WTC11 (cell line): ENCODE measurements at regions not wholly inside any gene's neighbourhood (a gene's known extent, or its start where the extent isn't known, plus 50 kb on each side); places are given as distances from the start of the nearest gene placed in this dataset.
A peak's percentile ranks its signal among the peaks of the same experiment; 100 is the strongest.

Source experiments
- ATAC-seq: fragments of 200-7000 bp; cut with Tn5 transposase; 2 replicates; pipeline ENCODE4 v1.10.0; 2021; ENCODE audit warnings: mild to moderate bottlenecking, moderate library complexity
- CTCF ChIA-PET: fragments of 300-600 bp; sonication (Branson Sonifier 250); formaldehyde crosslinking; loops from one replicate; lab custom pipeline; 2021; ENCODE audit warnings: antibody characterized with exemption; lab: Charles Lee
- POLR2A ChIA-PET: fragments of 350-600 bp; sonication (Branson Sonifier 250); formaldehyde crosslinking; loops from one replicate; lab custom pipeline; 2021; ENCODE audit warnings: antibody characterized with exemption; lab: Charles Lee
- DNase-seq: peaks from one replicate; pipeline ENCODE4 v3.0.0; 2021; ENCODE audit warnings: low spot score
- H3K27ac Mint-ChIP-seq: 2 replicates; pipeline ENCODE4 v1.8.0; 2021; ENCODE audit warnings: mixed read lengths
- H3K27me3 Mint-ChIP-seq: 2 replicates; pipeline ENCODE4 v1.8.0; 2021; ENCODE audit warnings: low read depth, mild to moderate bottlenecking, moderate library complexity, mixed read lengths
- H3K36me3 Mint-ChIP-seq: 2 replicates; pipeline ENCODE4 v1.8.0; 2021; ENCODE audit warnings: mixed read lengths
- H3K4me1 Mint-ChIP-seq: 2 replicates; pipeline ENCODE4 v1.8.0; 2022; ENCODE audit warnings: mixed read lengths
- H3K4me3 Mint-ChIP-seq: 2 replicates; pipeline ENCODE4 v1.8.0; 2021; ENCODE audit warnings: mild to moderate bottlenecking, moderate library complexity, mixed read lengths
- H3K9me3 Mint-ChIP-seq: 2 replicates; pipeline ENCODE4 v1.8.0; 2021; ENCODE audit warnings: mixed read lengths
- CREM ChIP-seq: sonication (generic); formaldehyde crosslinking; IDR thresholded peaks from 2 replicates; pipeline ENCODE4 v1.8.1; 2022; ENCODE audit warnings: mild to moderate bottlenecking, missing genetic modification reagents, moderate library complexity
- ELF4 ChIP-seq: sonication (generic); formaldehyde crosslinking; IDR thresholded peaks from 2 replicates; pipeline ENCODE4 v1.8.1; 2022; ENCODE audit warnings: low read depth, mild to moderate bottlenecking, moderate library complexity, missing genetic modification reagents
- ESRRA ChIP-seq: sonication (generic); formaldehyde crosslinking; IDR thresholded peaks from 2 replicates; pipeline ENCODE4 v1.8.1; 2022; ENCODE audit warnings: mild to moderate bottlenecking, missing genetic modification reagents, borderline replicate concordance
- JUN ChIP-seq: sonication (generic); formaldehyde crosslinking; IDR thresholded peaks from 2 replicates; pipeline ENCODE4 v1.8.0; 2023; ENCODE audit warnings: mild to moderate bottlenecking, missing genetic modification reagents
- NR3C1 ChIP-seq: sonication (generic); formaldehyde crosslinking; conservative IDR thresholded peaks from 2 replicates; pipeline ENCODE4 v1.8.1; 2023; ENCODE audit warnings: low read depth, mild to moderate bottlenecking, missing genetic modification reagents
- OVOL2 ChIP-seq: fragments of 250-450 bp; sonication (Bioruptor Pico); IDR thresholded peaks from 2 replicates; pipeline ENCODE4 v1.9.0; 2021; ENCODE audit warnings: mild to moderate bottlenecking, borderline replicate concordance
- TCF7 ChIP-seq: sonication (generic); formaldehyde crosslinking; IDR thresholded peaks from 2 replicates; pipeline ENCODE4 v1.8.0; 2022; ENCODE audit warnings: mild to moderate bottlenecking, low read depth, missing genetic modification reagents, moderate library complexity
- TEAD1 ChIP-seq: sonication (generic); formaldehyde crosslinking; IDR thresholded peaks from 2 replicates; pipeline ENCODE4 v1.8.0; 2022; ENCODE audit warnings: mild to moderate bottlenecking, missing genetic modification reagents
- USF2 ChIP-seq: sonication (generic); formaldehyde crosslinking; IDR thresholded peaks from 2 replicates; pipeline ENCODE4 v1.8.1; 2023; ENCODE audit warnings: mild to moderate bottlenecking, missing genetic modification reagents, moderate library complexity
- ZNF121 ChIP-seq: sonication (generic); formaldehyde crosslinking; IDR thresholded peaks from 2 replicates; pipeline ENCODE4 v1.8.0; 2023; ENCODE audit warnings: missing genetic modification reagents
- ZNF138 ChIP-seq: sonication (generic); formaldehyde crosslinking; conservative IDR thresholded peaks from 2 replicates; pipeline ENCODE4 v1.8.1; 2022; ENCODE audit warnings: mild to moderate bottlenecking, moderate library complexity, missing genetic modification reagents
- ZNF219 ChIP-seq: sonication (generic); formaldehyde crosslinking; IDR thresholded peaks from 2 replicates; pipeline ENCODE4 v1.8.0; 2023; ENCODE audit warnings: missing genetic modification reagents, mild to moderate bottlenecking, borderline replicate concordance
- ZNF317 ChIP-seq: sonication (generic); formaldehyde crosslinking; IDR thresholded peaks from 2 replicates; pipeline ENCODE4 v1.8.1; 2023; ENCODE audit warnings: low read depth, mild to moderate bottlenecking, moderate library complexity, missing genetic modification reagents, borderline replicate concordance
- ZNF425 ChIP-seq: fragments of 250-450 bp; sonication (Bioruptor Pico); conservative IDR thresholded peaks from 2 replicates; pipeline ENCODE4 v1.9.0; 2021; ENCODE audit warnings: mild to moderate bottlenecking
- ZNF532 ChIP-seq: fragments of 250-450 bp; sonication (Bioruptor Pico); IDR thresholded peaks from 2 replicates; pipeline ENCODE4 v1.9.0; 2021; ENCODE audit warnings: mild to moderate bottlenecking, borderline replicate concordance
- TF ChIP-seq, protein P1 (sequence below): sonication (generic); formaldehyde crosslinking; IDR thresholded peaks from 2 replicates; pipeline ENCODE4 v1.8.1; 2022; ENCODE audit warnings: mild to moderate bottlenecking, missing genetic modification reagents, moderate library complexity, borderline replicate concordance
- TF ChIP-seq, protein P2 (sequence below): sonication (generic); formaldehyde crosslinking; IDR thresholded peaks from 2 replicates; pipeline ENCODE4 v1.8.1; 2022; ENCODE audit warnings: low read depth, missing genetic modification reagents, borderline replicate concordance
- TF ChIP-seq, protein P3 (sequence below): sonication (generic); formaldehyde crosslinking; IDR thresholded peaks from 2 replicates; pipeline ENCODE4 v1.8.1; 2023; ENCODE audit warnings: mild to moderate bottlenecking, missing genetic modification reagents
- TF ChIP-seq, protein P4 (sequence below): fragments of 250-450 bp; sonication (Bioruptor Pico); IDR thresholded peaks from 2 replicates; pipeline ENCODE4 v1.9.0; 2021; ENCODE audit warnings: mild to moderate bottlenecking

DNA sequence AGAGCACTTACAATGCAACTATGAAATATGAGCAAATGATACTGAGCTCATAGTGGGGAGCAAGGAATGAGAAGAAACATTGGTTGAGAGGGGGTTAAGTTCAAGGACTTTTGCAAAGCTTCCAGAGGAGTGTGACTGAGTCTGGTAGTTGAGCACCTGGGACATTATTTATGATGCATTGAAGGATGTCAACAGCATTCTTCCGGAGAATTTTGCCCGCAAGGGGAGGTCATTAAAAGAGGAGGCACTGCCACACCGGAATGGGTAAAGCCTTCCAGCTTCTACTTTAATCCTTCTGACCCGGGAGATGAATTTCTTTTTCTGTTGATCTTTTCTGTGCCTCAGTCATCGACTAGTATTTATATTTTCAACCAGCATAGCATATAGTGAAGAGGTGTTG is 208.4 kb upstream of the CAMK1G start:
- H3K4me1 Mint-ChIP-seq: peaks cover 72% of the 10 kb centered on the region
- no peaks in the 10 kb centered on the region for H3K36me3 Mint-ChIP-seq
- POLR2A ChIA-PET: interaction anchor here (1.5 kb wide), 1 partner anchor 54 kb away, joined by 4 read pairs; no protein-coding TSS in a partner anchor
- H3K27ac Mint-ChIP-seq: peak overlapping the region; percentile 94
- no peaks in the 10 kb centered on the region for H3K27me3 Mint-ChIP-seq
- no peak for DNase-seq
- no peak for ATAC-seq
- TF ChIP-seq ZNF317: no peak
- TF ChIP-seq JUN: no peak
- TF ChIP-seq ZNF532 (CRISPR knock-in tag): no peak
- TF ChIP-seq CREM: no peak
- no peak for TF ChIP-seq ESRRA (CRISPR knock-in tag)
- TF ChIP-seq TEAD1 (CRISPR knock-in tag): no peak
- TF ChIP-seq NR3C1 (CRISPR knock-in tag): no peak
- TF ChIP-seq ZNF138 (CRISPR knock-in tag): no peak
- TF ChIP-seq ZNF121: no peak
- TF ChIP-seq, protein P1, sequence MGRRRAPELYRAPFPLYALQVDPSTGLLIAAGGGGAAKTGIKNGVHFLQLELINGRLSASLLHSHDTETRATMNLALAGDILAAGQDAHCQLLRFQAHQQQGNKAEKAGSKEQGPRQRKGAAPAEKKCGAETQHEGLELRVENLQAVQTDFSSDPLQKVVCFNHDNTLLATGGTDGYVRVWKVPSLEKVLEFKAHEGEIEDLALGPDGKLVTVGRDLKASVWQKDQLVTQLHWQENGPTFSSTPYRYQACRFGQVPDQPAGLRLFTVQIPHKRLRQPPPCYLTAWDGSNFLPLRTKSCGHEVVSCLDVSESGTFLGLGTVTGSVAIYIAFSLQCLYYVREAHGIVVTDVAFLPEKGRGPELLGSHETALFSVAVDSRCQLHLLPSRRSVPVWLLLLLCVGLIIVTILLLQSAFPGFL (CRISPR knock-in tag): no peak
- TF ChIP-seq TCF7 (CRISPR knock-in tag): no peak
- TF ChIP-seq, protein P2, sequence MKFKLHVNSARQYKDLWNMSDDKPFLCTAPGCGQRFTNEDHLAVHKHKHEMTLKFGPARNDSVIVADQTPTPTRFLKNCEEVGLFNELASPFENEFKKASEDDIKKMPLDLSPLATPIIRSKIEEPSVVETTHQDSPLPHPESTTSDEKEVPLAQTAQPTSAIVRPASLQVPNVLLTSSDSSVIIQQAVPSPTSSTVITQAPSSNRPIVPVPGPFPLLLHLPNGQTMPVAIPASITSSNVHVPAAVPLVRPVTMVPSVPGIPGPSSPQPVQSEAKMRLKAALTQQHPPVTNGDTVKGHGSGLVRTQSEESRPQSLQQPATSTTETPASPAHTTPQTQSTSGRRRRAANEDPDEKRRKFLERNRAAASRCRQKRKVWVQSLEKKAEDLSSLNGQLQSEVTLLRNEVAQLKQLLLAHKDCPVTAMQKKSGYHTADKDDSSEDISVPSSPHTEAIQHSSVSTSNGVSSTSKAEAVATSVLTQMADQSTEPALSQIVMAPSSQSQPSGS (CRISPR knock-in tag): no peak
- TF ChIP-seq, protein P3, sequence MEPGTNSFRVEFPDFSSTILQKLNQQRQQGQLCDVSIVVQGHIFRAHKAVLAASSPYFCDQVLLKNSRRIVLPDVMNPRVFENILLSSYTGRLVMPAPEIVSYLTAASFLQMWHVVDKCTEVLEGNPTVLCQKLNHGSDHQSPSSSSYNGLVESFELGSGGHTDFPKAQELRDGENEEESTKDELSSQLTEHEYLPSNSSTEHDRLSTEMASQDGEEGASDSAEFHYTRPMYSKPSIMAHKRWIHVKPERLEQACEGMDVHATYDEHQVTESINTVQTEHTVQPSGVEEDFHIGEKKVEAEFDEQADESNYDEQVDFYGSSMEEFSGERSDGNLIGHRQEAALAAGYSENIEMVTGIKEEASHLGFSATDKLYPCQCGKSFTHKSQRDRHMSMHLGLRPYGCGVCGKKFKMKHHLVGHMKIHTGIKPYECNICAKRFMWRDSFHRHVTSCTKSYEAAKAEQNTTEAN (CRISPR knock-in tag): no peak
- TF ChIP-seq, protein P4, sequence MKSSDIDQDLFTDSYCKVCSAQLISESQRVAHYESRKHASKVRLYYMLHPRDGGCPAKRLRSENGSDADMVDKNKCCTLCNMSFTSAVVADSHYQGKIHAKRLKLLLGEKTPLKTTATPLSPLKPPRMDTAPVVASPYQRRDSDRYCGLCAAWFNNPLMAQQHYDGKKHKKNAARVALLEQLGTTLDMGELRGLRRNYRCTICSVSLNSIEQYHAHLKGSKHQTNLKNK (CRISPR knock-in tag): no peak
- no peak for TF ChIP-seq ZNF219
- TF ChIP-seq OVOL2 (CRISPR knock-in tag): no peak
- no peak for TF ChIP-seq ZNF425
- TF ChIP-seq USF2 (CRISPR knock-in tag): no peak
- no peak for TF ChIP-seq ELF4
- CTCF ChIA-PET: interaction anchor here (1.0 to 2.7 kb wide), 9 partner anchors 8 to 298 kb away, joined by 3 to 16 read pairs (median 5); no protein-coding TSS in a partner anchor
- H3K9me3 Mint-ChIP-seq: no peaks in the 10 kb centered on the region; the same call in 1 of the 2 replicates
- no peak overlapping the region for H3K4me3 Mint-ChIP-seq
